Left forelimb (tissue), 1 donor: ENCODE measurements at regions not wholly inside any gene's neighbourhood (a gene's known extent, or its start where the extent isn't known, plus 50 kb on each side); places are given as distances from the start of the nearest gene placed in this dataset.
A peak's percentile ranks its signal among the peaks of the same experiment; 100 is the strongest.

Experiments
- DNase-seq: peaks from one replicate; pipeline ENCODE4 v3.0.0-alpha.2; 2018; ENCODE audit warnings: low spot score

DNA sequence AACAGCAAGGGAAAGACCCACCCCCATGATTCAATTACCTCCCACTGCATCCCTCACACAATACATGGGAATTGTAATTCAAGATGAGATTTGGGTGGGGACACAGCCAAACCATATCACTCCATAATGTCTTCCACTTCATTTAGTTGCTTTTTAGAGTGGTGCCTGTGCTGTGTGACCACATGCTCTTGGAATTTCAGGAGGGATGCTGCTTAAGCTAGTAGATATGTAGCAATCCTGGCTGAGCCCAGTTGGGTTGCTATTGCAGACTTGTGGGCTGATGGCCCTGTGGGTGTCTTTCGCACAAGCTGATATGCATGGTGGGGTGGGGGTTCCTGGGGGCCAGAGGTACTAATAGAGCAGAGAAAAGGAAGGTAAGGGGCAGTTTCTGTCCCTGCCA, 160.4 kb upstream of the SYT6 start:
- no peak for DNase-seq

DNA sequence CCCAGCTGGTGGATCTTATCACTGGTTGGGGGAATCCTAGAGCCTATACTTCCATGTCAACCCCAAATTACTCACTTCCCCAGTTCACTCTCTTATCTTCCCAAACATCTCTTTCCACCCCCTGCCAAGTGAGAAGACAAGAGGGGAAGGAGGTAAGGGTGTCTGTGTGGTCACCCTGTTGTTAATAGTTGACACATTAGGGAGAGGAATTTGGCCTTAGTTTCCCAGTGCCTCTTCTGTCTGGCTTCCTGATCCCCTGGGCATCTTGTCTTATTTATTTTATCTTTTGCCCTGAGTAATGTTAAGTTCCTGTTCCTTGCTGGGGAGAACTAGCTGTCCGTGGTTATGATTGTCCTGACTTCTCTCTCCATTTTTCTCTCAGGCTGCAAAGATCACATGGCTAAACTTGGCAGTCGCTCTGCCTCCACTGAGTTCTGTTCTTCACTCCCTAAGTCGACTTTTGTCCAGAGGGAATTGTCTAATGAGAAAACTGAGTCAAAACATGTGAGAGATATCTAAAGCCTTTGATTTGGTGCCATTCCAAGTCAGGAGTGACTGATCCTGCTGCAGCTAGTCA, 157.1 kb upstream of the SYT6 start:
- DNase-seq = no peak

DNA sequence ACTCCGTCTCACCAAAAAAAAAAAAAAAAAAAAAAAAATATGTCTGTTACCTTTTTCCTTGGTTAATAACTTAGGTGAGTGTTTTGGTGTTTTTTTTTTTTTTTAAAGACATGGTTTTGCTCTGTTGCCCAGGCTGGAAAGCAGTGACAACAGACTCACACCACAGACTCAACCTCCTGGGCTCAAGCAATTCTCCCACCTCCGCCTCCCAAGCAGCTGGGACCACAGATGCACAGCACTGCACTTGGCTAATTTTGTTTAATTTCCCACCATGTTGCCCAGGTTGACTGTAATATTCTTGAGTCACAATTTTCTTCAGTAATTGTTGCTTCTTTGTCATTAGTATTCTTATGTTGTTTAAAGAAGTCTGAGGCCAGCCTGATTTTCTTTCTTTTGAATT, 149.2 kb upstream of the SYT6 start:
- DNase-seq = no peak

- no peak for DNase-seq
These were observed 145.8 kb upstream of the SYT6 start for GRCh38 chr1:114299331-114299975.

- no peak for DNase-seq
These were observed 144.3 kb upstream of the SYT6 start for GRCh38 chr1:114298008-114298407.

DNA sequence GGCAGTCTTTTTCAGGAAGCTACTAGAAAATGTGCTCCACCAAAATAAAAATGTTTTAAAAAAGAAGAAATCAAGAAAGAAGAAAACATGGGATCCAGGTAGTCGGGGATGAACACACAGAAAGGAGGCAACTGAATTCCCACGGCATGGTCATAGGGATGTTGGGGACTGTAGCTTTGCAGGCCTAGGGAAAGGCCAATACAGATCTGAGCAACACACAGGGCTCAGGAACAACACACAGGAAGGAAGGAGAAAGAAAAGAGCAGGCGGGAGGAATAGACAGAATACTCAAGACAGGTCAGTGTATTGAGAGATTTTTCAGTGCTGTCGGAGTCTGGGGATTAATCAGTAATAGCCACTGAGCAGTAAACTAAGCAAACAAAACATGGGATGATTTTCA, 142.7 kb upstream of the SYT6 start:
- no peak for DNase-seq

DNA sequence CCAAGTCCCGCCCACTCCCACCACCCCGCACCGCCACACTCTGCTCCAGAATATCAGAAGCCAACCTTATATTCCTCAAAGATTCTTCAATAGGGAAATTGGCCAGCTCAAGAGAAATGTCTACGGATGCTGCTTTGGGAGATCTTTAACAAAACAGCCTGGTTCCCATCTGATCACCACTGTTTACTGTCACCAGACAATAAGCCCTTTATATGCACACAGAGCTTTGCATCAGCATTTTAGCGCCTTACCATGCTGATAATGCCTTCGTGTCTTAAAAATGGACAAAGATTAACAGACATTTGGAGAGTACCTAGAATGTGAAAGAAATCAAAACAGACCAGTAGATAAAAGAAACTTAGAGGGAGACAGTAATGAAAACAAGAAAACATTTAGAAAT, 141.7 kb upstream of the SYT6 start:
- DNase-seq = no peak

DNA sequence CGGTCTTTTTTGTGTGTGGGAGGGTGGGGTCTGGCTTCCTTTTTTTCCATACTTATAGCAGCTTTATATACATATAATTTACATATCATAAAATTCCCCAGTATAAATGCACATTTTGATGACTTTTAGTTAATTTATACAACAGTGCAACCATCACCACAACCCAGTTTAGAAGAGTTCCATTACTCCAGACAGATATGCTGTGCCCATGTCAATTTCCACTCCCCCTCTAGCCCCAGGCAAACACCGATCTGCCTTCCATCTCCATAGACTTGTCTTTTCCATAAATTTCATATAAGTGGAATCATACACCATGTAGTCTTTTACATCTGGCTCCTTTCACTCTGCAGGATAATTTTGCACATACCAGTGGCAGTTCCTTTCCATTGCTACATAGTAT, 139.2 kb upstream of the SYT6 start:
- DNase-seq = no peak

GRCh38 chr1:114292194-114292593, 138.5 kb upstream of the SYT6 start:
- no peak for DNase-seq

DNA sequence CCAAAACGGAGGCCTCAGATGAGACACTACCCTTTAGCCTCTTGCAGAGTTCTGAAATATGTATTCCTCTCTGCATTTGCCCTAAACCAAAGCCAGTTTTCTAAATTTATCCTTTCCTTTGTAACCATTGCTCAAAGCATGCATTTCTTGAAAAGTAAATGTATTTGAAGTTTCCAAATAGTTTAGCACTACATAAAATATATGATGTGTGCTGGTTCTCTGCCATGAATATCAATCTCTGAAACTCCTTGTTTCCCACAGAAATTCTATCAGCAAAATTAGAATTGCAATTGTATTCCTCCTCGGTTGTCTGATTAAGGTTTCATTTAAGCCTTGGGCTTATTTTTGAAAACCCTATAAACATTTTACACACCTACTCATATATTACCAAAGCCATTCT, 137.1 kb upstream of the SYT6 start:
- DNase-seq = no peak

DNA sequence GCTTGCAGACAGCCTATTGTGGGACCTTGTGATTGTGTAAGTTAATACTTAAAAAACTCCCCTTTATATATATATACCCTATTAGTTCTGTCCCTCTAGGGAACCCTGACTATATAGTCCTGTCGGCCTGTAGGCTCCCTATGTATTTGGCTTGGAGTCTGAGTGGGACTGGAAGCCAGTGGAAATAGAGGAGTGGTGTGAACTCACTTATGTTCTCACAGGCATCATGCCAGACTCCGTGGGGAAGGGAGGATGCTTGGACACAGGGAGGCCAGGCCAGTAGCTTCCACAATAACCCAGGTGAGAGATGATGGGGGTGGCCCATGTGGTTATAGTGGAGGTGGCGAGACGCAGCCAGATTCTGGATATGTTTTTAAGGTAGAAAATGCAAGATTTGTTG, 136.7 kb upstream of the SYT6 start:
- DNase-seq = no peak

GRCh38 chr1:114289824-114290223, 136.2 kb upstream of the SYT6 start:
- no peak for DNase-seq

DNA sequence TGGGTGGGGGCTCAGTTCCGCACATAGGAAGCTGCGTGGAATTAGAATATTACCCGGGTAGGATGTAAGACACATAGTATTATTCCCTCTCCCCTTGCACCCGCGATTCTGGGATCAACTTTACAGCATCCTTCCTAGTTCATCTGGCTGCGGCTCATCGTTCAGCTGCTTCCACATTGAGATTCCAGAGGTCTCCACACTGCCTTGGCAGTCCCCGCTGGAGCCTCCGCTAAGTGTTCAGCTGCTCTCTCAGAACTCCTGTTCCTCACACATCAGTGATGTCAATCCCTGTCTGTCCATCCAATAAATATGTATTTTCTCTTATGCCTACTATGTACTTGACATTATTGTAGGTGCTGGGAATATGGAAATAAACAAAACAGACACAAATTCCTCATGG, 135.6 kb upstream of the SYT6 start:
- DNase-seq = no peak

DNA sequence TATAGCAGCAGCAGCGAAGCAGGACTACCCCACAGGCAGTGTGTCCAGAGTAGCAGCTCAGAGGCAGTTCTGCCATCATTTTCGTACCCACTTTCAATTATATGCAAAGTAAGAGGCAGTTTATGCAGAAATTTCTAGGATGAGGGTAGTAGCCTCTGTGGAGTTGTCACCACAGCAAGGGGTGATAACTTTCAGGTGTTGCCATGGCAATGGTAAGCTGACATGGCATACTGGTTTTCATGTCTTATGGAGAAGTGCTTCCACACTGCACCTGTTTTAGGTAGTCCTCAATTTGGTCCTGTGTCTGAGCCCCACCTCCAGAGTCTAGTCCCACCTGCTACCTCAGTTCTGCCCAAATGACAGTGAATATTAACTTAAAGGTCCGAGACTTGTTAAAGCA, 133.3 kb upstream of the SYT6 start:
- DNase-seq = no peak

- no peak for DNase-seq
These were observed 132.5 kb upstream of the SYT6 start for GRCh38 chr1:114286179-114286578.

GRCh38 chr1:114282751-114283403, 129.2 kb upstream of the SYT6 start:
- DNase-seq = peak; percentile 81

- no peak for DNase-seq
These were observed 125.2 kb upstream of the SYT6 start for GRCh38 chr1:114278911-114279310.

DNA sequence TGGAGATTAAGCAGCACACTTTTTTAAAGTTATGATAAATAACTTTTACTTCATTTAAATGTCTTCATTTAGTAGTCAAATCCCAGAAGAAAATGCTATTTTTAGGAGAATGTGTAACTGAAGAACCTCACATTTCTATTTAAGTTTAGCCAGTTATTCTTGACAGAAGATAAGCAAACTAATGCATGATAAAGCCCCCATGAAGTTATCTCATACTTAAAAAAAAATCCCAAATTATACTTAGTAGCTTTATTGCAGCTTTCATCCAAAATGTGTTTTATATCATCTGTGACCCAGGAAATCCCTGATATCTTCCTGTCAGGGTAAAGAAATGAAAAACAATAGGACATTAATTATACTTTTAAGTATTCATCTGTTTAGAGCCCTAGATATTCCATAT, 124.8 kb upstream of the SYT6 start:
- no peak for DNase-seq

DNA sequence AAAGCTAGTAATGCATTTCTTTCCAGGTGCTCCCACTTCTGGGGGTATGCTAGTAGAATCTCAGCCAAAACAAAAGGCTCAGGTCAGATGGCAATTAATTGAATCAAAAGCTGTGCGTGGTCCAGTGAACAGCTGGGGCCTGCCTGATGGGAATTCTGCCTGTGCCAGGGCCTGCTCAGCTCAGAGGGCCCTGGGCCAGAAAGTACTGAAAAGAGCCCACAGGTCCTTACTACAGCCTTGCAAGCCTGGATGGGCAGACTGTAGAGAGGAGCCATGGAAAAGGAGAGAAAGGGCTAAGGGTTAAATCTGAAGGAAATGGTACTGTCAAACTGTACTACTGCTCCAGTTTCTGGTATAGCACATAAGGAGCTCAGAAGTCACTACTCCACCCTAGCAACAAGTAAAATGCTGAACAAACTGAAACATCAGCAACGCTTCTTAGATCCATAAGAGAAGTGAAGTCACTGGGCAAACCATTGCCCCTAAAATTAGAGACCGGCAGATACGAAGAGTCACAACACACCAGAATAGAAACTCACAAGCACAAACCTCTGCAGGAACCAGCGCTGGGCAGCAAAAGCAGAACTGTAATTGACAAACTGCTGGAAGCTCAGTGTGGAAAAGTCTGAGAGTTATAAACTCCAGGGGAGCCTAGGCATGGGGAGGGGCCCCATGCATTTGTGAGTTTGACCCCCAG, 121.1 kb upstream of the SYT6 start:
- DNase-seq = no peak

GRCh38 chr1:114272593-114272992, 118.9 kb upstream of the SYT6 start:
- no peak for DNase-seq

- DNase-seq = no peak
These were observed 117.0 kb upstream of the SYT6 start for GRCh38 chr1:114270718-114271117.

DNA sequence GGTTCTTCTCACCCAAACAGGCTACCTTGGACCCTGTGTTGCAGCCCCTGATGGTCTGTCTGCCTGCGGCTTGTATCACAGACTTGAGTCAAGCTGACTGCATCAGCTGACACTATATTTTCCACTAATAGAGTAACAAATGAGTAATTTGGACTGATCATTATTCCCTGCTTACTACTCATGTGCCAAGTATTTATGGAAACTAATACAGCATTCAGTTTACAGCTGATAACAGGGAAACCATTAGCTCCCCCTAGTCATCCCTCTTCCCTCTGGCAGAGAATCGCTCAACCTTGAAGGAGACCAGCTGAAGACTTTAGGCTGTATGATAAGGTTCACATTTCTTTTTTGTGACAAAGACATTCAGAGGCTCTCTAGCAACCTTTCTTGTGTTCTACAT, 116.6 kb upstream of the SYT6 start:
- DNase-seq = no peak

- no peak for DNase-seq
These were observed 115.9 kb upstream of the SYT6 start for GRCh38 chr1:114269539-114269938.
